ENCODE measurements at regions not wholly inside any gene's neighbourhood (a gene's known extent, or its start where the extent isn't known, plus 50 kb on each side); places are given as distances from the start of the nearest gene placed in this dataset.

DNA sequence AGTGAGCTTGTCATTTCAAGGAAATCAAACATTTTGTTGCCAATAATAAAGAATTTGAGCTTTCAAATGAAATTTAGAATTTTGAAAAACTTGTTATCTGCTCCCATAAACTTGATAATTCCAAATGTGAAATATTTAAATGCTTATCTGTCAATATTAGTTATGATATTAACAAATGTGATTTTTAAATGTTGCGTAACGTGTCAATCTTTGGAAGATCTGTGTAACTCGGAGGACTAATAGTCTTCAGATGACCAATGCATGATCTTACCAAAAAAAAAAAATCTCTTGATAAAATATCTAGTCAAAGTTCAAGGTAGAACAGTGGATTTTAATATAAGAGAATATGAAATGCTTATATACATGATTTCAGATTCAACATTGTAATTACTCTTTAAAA is 274.5 kb upstream of the HSF2 start:
- Histone ChIP-seq H3K9me3 (no peaks in the 10 kb centered on the region), H3K36me3 (no peaks in the 10 kb centered on the region), H3K4me3 (no peak overlapping the region), H3K27ac (no peak overlapping the region), H3K4me1 (peaks cover 0 to 7% of the 10 kb centered on the region in 2 donors), H3K27me3 (no peaks in the 10 kb centered on the region)
- no peak for TF ChIP-seq CTCF (IDR thresholded peaks at IDR 0.05)
- DNase-seq (ENCODE audit: low spot score in 2 of 2) = no peak
- intact Hi-C loops (cut with DNase I) = loop anchor here (5.0 kb wide), 1 partner anchor 568 kb away; no protein-coding TSS in a partner anchor

GRCh38 chr6:122126894-122127293 is 272.6 kb upstream of the HSF2 start:
- Histone ChIP-seq H3K27me3 (no peaks in the 10 kb centered on the region), H3K4me1 (peaks cover 0 to 7% of the 10 kb centered on the region in 2 donors), H3K36me3 (no peaks in the 10 kb centered on the region), H3K9me3 (no peaks in the 10 kb centered on the region), H3K27ac (no peak overlapping the region), H3K4me3 (no peak overlapping the region)
- DNase-seq (ENCODE audit: low spot score in 2 of 2) = no peak
- no peak for TF ChIP-seq CTCF (IDR thresholded peaks at IDR 0.05)
- intact Hi-C loops (cut with DNase I) = no loop called here

- Histone ChIP-seq H3K9me3 (no peaks in the 10 kb centered on the region), H3K27me3 (no peaks in the 10 kb centered on the region), H3K36me3 (no peaks in the 10 kb centered on the region), H3K4me3 (no peak overlapping the region), H3K4me1 (no peaks in the 10 kb centered on the region), H3K27ac (no peak overlapping the region)
- no peak for DNase-seq (ENCODE audit: low spot score in 2 of 2)
- no peak for TF ChIP-seq CTCF (IDR thresholded peaks at IDR 0.05)
- intact Hi-C loops (cut with DNase I) = no loop called here
Observed at GRCh38 chr6:122128445-122128844, 271.0 kb upstream of the HSF2 start.

DNA sequence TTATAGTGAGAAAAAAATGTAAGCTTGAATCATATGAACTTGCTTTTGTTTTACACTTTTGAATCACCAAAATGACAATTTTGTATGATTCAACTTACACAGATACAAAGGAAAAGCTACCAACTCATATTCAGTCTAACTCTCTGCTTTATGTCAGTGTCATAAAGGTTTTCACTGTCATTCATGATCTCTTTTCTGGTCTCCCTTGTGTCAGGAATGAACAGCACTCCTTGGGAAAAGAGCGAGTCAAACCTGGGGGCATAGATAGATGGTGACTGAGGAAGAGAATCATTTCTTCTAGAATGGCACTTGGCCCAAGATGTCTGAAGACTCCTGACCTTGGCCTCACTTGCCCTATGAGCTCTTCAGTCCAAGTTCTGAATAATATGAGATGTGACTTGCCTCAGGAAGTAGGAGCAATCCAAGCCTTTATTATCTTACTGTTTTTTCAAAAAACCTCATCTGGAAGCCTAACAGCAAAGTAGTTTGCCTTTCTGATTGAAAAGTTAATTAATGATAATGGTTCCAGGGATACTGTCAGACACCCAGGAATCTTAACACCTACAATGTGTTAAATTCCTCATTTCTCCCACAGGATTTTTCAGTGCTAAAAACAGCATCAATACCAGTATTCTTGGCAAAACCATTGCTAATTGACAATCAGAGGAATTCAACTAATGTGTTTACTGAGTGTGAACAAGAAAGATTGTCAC is 270.0 kb upstream of the HSF2 start:
- intact Hi-C loops (cut with DNase I) = no loop called here
- no peak overlapping the region for H3K27ac ChIP-seq
- no peak for TF ChIP-seq CTCF (IDR thresholded peaks at IDR 0.05)

DNA sequence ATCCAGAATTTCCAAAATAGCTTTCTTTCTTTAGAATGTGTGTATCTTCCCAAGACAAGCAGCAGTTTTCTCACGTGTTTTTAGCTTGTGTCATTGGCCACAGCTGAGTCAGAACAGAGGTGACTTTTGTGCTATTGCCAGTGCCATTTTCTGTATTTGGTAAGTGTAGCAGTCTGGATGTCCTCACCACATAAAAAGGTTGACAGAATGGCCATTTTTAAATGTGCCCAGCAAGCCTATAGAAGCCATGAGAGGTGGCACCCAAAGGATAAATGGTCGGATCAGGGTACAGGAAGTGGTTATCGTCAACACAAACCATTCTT is 269.5 kb upstream of the HSF2 start:
- H3K27ac ChIP-seq = no peak overlapping the region

More for the DNA sequence above, 270.0 kb upstream of the HSF2 start:
- no peaks in the 10 kb centered on the region for H3K36me3 ChIP-seq
- no peak for DNase-seq (ENCODE audit: low spot score in 2 of 2)
- no peak overlapping the region for H3K4me3 ChIP-seq
- no peaks in the 10 kb centered on the region for H3K4me1 ChIP-seq
- no peaks in the 10 kb centered on the region for H3K27me3 ChIP-seq
- H3K9me3 ChIP-seq = no peaks in the 10 kb centered on the region

More for the DNA sequence above, 269.5 kb upstream of the HSF2 start:
- Histone ChIP-seq H3K4me3 (no peak overlapping the region), H3K36me3 (no peaks in the 10 kb centered on the region), H3K4me1 (no peaks in the 10 kb centered on the region), H3K27me3 (no peaks in the 10 kb centered on the region), H3K9me3 (no peaks in the 10 kb centered on the region)
- intact Hi-C loops (cut with DNase I) = no loop called here
- no peak for DNase-seq (ENCODE audit: low spot score in 2 of 2)
- TF ChIP-seq CTCF (IDR thresholded peaks at IDR 0.05) = no peak

Measured in ascending aorta (tissue), 2 donors.